Fibroblast of villous mesenchyme (primary cell): ENCODE measurements at regions not wholly inside any gene's neighbourhood (a gene's known extent, or its start where the extent isn't known, plus 50 kb on each side); places are given as distances from the start of the nearest gene placed in this dataset.

Source experiments
- DNase-seq: peaks from one replicate; pipeline ENCODE4 v3.0.0-alpha.2; 2010; ENCODE audit warnings: low read depth
- H3K4me3 ChIP-seq: 2 replicates; pipeline ENCODE4 v1.5.1; 2011; ENCODE audit warnings: low read depth, mild to moderate bottlenecking, low read length
- CTCF ChIP-seq: IDR thresholded peaks from 2 replicates; pipeline ENCODE4 v1.5.1; 2012; ENCODE audit warnings: low read depth, mild to moderate bottlenecking, low read length; ENCODE audit not compliant: insufficient read depth

- no peak overlapping the region for H3K4me3 ChIP-seq
- peak; percentile 89 for DNase-seq
- TF ChIP-seq CTCF: no peak
These were observed 94.5 kb downstream of the COPS8 start for GRCh38 chr2:237180187-237180586.

GRCh38 chr2:237180987-237181386 lies 95.3 kb downstream of the COPS8 start:
- no peak for TF ChIP-seq CTCF
- H3K4me3 ChIP-seq: no peak overlapping the region
- no peak for DNase-seq

GRCh38 chr2:237181844-237182243 lies 96.2 kb downstream of the COPS8 start:
- peak; percentile 99 for DNase-seq
- no peak overlapping the region for H3K4me3 ChIP-seq
- TF ChIP-seq CTCF: no peak

- H3K4me3 ChIP-seq: no peak overlapping the region
- no peak for TF ChIP-seq CTCF
- DNase-seq: peak; percentile 96
These were observed 96.9 kb downstream of the COPS8 start for GRCh38 chr2:237182422-237183123.

GRCh38 chr2:237184192-237184918 lies 98.7 kb downstream of the COPS8 start:
- DNase-seq: peak; percentile 89
- H3K4me3 ChIP-seq: no peak overlapping the region
- TF ChIP-seq CTCF: no peak

GRCh38 chr2:237184919-237185552 lies 99.3 kb downstream of the COPS8 start:
- no peak for TF ChIP-seq CTCF
- DNase-seq: no peak

More at GRCh38 chr2:237184919-237185552, 99.3 kb downstream of the COPS8 start:
- no peak overlapping the region for H3K4me3 ChIP-seq
